Kidney (tissue), 13 donors: ENCODE measurements at regions not wholly inside any gene's neighbourhood (a gene's known extent, or its start where the extent isn't known, plus 50 kb on each side); places are given as distances from the start of the nearest gene placed in this dataset.

Source experiments
- DNase-seq, 5 donors: peaks; one replicate each; pipeline ENCODE4 v3.0.0-alpha.2; 2013 to 2020
- FAIRE-seq: peaks from 2 replicates; lab custom pipeline; 2012; peaks lifted over from hg19 to GRCh38; lab: Jason Lieb, UNC
- H3K27ac ChIP-seq, 2 donors: one replicate each; pipeline ENCODE4 v1.7.0; 2013; ENCODE audit warnings: low read depth in 2 of 2, low read length in 2 of 2, inconsistent platforms in 1 of 2
- H3K27me3 ChIP-seq: one replicate; pipeline ENCODE4 v1.7.1; 2013; ENCODE audit warnings: low read length, inconsistent platforms; ENCODE audit not compliant: control insufficient read depth, insufficient read depth
- H3K36me3 ChIP-seq, 3 donors: one replicate each; pipeline versions ENCODE4 v1.7.0 to v1.7.1; 2013; ENCODE audit warnings: low read length in 3 of 3, control low read depth in 1 of 3, inconsistent platforms in 1 of 3; ENCODE audit not compliant: insufficient read depth in 3 of 3, control insufficient read depth in 2 of 3
- H3K4me1 ChIP-seq, 3 donors: one replicate each; pipeline versions ENCODE4 v1.7.0 to v1.7.1; 2013; ENCODE audit warnings: low read length in 3 of 3, inconsistent platforms in 1 of 3, low read depth in 1 of 3; ENCODE audit not compliant: control insufficient read depth in 2 of 3, insufficient read depth in 2 of 3
- H3K4me3 ChIP-seq, 3 donors: one replicate each; pipeline versions ENCODE4 v1.7.0 to v1.8.1; 2013; ENCODE audit warnings: low read length in 3 of 3, control low read depth in 1 of 3, inconsistent platforms in 1 of 3
- H3K9ac ChIP-seq, 3 donors: one replicate each; pipeline versions ENCODE4 v1.7.0 to v1.7.1; 2013; ENCODE audit warnings: low read length in 3 of 3, control low read depth in 1 of 3, inconsistent platforms in 1 of 3
- H3K9me3 ChIP-seq, 3 donors: one replicate each; pipeline versions ENCODE4 v1.7.0 to v1.7.1; 2013; ENCODE audit warnings: low read length in 3 of 3, control low read depth in 1 of 3, inconsistent platforms in 1 of 3; ENCODE audit not compliant: control insufficient read depth in 2 of 3, insufficient read depth in 1 of 3
- CTCF ChIP-seq: IDR thresholded peaks from 3 replicates; pipeline ENCODE4 v1.5.1; 2012; ENCODE audit warnings: mild to moderate bottlenecking, moderate library complexity, borderline replicate concordance; ENCODE audit not compliant: insufficient read depth; ENCODE audit errors: extremely low read depth
- intact Hi-C: fragments of 100-400 bp; cut with DNase I; formaldehyde crosslinking; loops from one replicate; pipeline ENCODE4 v1.11.1; 2022
- donor health status: control.
- donor health status: control.
- donor health status: control.
- donor health status: control.
- donor health status: control.
- donor health status: DM: yes; HTN: yes; CAD: no.
- donor health status: Normal renal cell carcinoma (clear cell type).

GRCh38 chr2:104746858-104747257 lies 107.1 kb upstream of the POU3F3 start:
- no peak overlapping the region for H3K9ac ChIP-seq
- TF ChIP-seq CTCF, result no peak
- intact Hi-C loops, result no loop called here
- no peaks in the 10 kb centered on the region for H3K4me1 ChIP-seq
- H3K27ac ChIP-seq, result no peak overlapping the region
- H3K9me3 ChIP-seq, result no peaks in the 10 kb centered on the region
- FAIRE-seq (no peak), DNase-seq (peak in 4 of 5 donors; percentile 61 to 75 (median 70))
- no peaks in the 10 kb centered on the region for H3K36me3 ChIP-seq
- peaks cover 2% of the 10 kb centered on the region for H3K27me3 ChIP-seq
- no peak overlapping the region for H3K4me3 ChIP-seq

- no peak for FAIRE-seq
- no peak for TF ChIP-seq CTCF
- Histone ChIP-seq H3K27me3 (peaks cover 2% of the 10 kb centered on the region), H3K4me1 (no peaks in the 10 kb centered on the region), H3K27ac (no peak overlapping the region), H3K9me3 (no peaks in the 10 kb centered on the region), H3K36me3 (no peaks in the 10 kb centered on the region), H3K9ac (no peak overlapping the region), H3K4me3 (no peak overlapping the region)
- intact Hi-C loops, result no loop called here
- DNase-seq, result no peak
Measured at GRCh38 chr2:104749856-104750460, 104.0 kb upstream of the POU3F3 start.

GRCh38 chr2:104752504-104752903 lies 101.4 kb upstream of the POU3F3 start:
- FAIRE-seq, result no peak
- Histone ChIP-seq H3K4me3 (no peak overlapping the region), H3K9me3 (no peaks in the 10 kb centered on the region), H3K27ac (no peak overlapping the region), H3K27me3 (no peaks in the 10 kb centered on the region), H3K36me3 (no peaks in the 10 kb centered on the region), H3K9ac (no peak overlapping the region), H3K4me1 (no peaks in the 10 kb centered on the region)
- no peak for DNase-seq
- intact Hi-C loops, result no loop called here
- TF ChIP-seq CTCF, result no peak
